ENCODE measurements at regions not wholly inside any gene's neighbourhood (a gene's known extent, or its start where the extent isn't known, plus 50 kb on each side); places are given as distances from the start of the nearest gene placed in this dataset.
"Not testable (repeated sequence)": the region's sequence is repeated elsewhere in the genome, so short reads cannot be mapped to it uniquely, and the experiment has no call there.

DNA sequence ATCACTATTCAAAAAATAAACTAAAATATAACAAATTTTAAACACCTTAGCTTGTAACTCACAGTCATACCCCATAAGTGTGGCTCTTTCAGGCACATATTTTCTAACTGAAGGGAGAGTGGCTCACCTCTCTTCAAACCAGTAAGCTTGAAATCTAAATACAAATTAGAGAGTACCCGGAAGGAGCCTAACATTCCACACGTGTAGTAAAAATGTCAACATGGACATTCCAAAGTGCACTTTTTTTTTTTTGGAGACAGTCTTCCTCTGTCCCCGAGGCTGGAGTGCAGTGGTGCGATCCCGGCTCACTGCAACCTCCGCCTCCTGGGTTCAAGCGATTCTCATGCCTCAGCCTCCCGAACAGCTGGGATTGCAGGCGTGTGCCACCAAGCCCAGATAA is 275.6 kb upstream of the ADGRL2 start:
- DNase-seq = no peak

- DNase-seq = no peak
Observed at GRCh38 chr1:81519987-81520386, 280.7 kb upstream of the ADGRL2 start.

DNA sequence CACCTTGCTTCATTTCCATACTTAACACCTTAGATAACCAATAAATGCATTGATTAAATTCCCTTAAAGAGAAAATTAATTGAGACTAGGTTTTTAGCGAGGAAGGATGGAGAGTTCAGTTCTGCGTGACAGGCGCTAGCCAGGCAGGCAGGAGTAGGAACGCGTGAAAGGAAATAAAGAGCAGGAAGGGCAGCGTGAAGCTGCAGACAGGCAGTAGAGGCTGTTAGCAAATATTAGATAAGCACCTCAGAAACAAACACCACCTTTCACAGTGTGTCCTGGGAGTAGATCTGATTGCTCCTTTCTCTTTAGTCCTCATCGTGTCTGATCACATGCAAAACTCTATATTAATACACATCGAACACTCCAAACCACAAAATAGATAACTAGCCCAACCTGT is 282.7 kb upstream of the ADGRL2 start:
- DNase-seq = no peak

- no peak for DNase-seq
Observed at GRCh38 chr1:81513796-81514354, 286.9 kb upstream of the ADGRL2 start.

DNA sequence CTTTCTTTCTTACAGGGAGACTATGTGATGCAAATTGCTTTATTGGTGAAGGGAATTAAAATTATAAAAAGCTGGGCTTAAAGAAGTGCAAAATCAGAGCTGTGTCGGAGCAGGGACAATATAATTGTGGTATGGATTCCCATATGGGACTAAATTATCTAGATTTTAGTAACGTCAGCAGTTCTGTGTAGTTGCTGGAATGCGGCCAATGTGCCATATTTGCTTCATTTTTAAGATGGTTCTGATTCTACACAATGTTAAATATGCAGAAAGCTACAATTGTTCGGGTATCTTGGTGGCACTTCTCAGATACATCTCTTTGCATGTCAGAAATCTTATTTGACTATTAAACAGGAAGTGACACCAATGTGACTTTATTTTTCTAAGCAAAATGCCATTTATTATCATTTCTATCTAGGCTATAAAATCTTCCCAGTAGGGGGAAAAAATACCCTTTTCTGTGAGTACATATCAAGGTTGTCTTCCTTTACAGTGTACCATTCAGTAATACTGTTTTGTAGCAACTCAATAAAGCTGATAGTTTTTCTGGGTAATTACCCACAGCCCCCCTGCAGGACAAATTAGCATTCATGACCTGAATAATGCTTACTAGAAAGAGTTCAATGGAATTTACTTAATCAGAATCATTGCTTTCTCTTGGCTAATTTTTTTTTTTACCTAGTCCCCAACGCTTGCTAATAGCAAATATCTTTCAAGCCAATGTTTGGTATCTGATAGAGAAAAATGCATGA is 288.3 kb upstream of the ADGRL2 start:
- no peak for DNase-seq

- DNase-seq = no peak
Observed at GRCh38 chr1:81511281-81511680, 289.5 kb upstream of the ADGRL2 start.

DNA sequence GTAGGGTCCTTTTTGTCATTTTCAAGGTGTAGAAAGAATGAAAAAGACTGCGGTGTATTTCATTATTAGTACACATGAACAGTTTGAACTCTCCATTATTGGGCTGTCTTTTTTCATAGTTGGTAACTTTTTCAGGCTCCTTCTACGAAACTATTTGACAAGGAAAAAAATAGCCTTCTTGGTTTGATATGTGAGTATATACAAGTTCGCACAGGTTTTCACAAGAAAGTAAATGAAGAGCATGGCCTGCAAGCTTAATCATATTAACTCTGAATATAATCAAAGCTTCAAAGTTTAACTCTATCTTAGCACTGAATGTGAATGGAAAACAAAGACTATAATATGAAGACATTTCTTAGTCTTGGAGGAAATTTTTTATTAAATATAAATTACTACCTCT is 290.0 kb upstream of the ADGRL2 start:
- DNase-seq = no peak

GRCh38 chr1:81509594-81509993 is 291.1 kb upstream of the ADGRL2 start:
- no peak for DNase-seq

DNA sequence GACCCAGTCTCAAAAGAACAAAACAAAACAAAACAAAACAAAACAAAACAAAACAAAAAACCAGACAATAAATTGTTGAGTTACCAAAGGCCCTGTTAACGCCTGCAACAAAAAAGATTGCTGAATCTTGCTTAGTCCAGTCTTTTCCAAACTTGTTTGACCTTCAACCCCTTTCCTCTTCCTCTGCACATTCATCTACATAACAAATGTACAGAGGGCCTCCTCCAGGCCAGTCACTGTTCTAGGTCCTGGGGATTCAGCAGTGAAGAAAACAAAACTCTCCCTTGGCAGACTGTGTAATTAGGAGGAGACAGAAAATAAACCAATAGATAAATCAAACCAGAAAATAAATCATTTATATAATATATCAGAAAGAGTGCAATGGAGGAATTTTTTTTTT is 294.0 kb upstream of the ADGRL2 start:
- no peak for DNase-seq

GRCh38 chr1:81505831-81506230 is 294.9 kb upstream of the ADGRL2 start:
- DNase-seq = no peak

DNA sequence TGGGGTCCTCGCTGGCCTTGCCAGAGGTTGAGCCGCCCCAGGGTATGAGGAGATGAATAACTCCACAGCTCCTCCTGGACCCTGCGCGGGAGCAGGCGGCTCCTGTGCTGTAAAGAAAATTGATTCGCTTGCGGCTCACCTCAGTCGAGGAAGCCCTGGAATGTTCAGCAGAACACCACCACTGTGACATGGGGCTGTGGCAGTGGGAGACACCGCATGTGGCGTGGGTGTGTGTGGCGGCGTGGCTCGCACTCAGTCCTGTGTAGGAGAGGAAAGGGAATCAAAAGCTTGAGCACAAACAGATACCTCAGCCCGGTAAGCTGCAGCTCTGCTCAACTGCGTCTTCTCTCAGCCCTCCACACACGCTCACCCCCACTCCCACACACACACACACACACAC is 295.9 kb upstream of the ADGRL2 start:
- DNase-seq = not testable (repeated sequence)

- DNase-seq = not testable (repeated sequence)
Observed at GRCh38 chr1:81502705-81503104, 298.0 kb upstream of the ADGRL2 start.

DNA sequence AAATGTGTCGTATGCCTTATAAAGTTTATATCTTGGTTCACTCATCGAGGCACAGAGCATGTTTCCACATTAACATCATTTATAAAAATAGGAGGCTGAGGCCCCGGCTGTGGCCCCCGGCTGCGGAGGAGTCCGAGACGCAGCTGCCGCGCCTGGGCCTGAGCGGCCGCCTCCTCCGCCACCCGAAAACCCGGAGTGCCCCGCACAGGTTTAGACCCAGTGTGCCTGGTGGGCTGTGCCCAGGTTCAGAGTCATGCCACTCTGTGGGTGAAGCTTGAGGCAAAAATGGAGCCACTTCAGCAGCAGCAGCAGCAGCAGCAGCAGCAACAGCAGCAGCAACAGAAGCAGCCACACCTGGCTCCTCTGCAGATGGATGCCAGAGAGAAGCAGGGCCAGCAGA is 299.2 kb upstream of the ADGRL2 start:
- DNase-seq = not testable (repeated sequence)

- no peak for DNase-seq
Observed at GRCh38 chr1:81499487-81499886, 301.2 kb upstream of the ADGRL2 start.

GRCh38 chr1:81498471-81499462 is 302.0 kb upstream of the ADGRL2 start:
- peak; percentile 30 for DNase-seq

DNA sequence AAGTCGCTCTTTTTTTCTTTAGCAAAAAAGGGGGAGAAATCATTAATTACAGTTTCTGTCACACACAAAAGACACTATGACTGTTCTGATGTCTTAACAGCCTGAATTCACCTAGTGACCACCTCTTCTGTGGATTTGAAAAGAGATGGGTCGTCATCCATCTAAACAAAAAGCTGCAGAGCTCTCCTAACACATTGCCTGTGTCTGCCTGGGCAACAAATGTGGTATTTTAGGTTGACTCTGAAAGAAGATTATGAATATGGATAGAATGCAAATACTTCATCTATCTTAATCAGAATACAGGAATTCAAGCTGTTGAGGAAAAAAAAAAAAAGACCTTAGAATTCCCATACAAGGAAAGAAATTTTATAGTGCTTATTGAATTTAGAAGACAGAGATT is 304.4 kb upstream of the ADGRL2 start:
- DNase-seq = no peak

DNA sequence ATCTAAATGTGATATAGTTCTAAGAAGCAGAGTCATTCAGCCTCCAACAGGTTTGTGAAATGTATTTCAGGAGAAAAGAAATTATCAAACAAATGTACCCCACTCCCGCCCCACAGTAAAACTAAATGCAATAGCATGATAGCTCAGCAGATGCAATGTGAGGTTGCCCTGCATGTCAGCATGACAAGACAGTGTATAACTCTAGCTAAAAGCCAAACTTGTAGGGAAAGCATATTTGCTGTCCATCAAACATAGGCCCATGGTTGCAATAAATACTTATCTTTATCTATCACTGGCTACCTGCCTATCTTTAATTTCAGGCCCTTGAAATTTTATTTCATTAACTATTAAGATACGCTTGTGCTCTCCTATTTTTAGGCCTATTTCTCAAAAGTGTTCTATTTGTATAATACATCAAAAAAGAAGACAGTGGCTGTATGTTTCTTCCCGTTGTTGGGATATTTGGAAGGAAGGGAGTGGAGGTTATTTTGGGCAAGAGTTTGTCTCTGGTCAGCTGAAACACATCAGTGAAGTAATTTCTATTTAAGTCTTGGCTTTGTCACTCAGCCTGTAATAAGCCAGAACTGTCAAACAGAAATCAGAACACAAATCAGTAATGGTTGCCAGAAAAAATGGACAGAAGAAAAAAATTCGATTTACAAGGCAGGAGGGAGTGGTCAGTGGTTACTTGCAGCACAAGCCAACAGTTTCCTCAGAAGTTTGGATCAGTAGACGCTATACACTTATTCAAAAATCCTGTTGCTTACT is 307.4 kb upstream of the ADGRL2 start:
- DNase-seq = no peak

DNA sequence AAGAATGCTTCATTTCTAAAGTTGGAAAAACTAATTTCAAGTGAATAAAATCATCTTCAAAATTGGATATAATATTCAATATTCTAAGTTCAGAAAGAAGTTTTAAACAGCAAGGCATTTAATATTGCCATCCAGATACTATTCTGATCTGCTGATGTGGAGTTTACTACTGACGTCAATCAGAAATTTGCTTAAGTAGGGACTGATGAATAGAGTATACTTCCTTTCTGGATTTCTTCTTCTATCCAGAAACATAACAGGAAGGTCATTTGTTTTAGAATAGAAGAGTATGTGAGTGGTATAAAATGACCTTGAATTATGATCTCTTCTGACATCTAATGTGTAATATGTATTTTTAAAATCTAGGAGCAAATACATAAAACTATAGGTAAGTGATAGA is 308.1 kb upstream of the ADGRL2 start:
- DNase-seq = no peak

GRCh38 chr1:81490614-81491013 is 310.1 kb upstream of the ADGRL2 start:
- DNase-seq = no peak

DNA sequence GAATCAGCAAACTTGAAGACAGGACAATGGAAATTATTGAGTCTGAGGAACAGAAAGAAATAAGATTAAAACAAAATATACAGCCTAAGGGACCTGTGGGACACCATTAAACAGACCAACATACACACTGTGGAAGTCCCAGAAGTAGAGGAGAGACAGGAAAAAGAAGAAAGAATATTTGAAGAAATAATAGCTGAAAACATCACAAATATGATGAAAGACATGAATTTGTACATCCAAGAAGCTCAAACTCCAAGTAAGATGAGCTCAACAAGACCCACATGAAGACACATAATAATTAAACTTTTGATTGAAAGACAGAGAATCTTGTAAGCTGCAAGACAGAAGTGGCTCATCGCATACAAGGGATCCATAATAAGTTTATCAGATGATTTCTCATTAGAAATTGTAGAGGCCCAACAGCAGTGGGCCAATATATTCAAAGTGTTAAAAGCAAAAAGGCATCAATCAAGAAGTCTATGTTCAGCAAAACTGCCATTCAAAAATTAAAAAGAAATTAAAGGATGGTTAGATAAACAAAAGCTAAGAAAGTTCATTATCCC is 311.3 kb upstream of the ADGRL2 start:
- DNase-seq = no peak

DNA sequence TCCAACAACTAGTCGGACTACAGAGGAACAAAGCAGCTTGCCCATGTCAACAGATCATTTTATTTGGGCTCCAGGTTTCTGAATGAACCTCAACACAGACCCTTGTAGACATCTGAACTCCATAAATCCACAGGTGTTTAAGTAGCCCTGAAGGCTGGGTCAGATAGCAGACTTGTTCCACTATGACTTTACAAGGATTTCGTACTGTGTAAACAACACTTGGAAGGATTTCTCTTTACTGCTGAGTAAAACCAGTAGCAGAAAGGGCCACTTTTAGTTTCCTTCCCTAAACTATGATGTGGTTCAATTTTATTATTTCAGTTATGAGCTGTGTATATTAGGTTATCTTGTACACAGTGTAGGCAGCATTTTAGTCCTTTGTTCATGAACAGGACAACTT is 316.4 kb upstream of the ADGRL2 start:
- no peak for DNase-seq

DNA sequence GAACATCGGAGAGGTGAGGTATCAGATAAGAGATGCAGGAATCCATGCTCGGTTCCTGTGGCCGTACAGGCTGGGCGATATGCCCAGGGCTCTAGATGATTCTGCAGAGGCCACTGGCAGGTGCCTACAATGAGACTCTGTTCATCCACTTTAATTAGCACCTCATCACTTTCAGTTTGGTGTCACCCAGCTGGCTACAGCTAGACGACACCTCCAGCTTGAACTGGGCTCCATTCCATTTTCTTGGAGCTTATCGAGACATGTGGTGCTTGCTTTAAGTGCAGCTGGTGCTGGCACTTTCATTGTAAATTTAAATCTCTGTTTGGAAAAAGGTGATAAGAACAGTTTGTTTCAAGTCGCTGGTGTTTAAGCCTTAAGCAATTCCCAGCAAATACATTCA is 322.5 kb upstream of the ADGRL2 start:
- no peak for DNase-seq

Data from left kidney (tissue), 1 donor.